ENCODE measurements at regions not wholly inside any gene's neighbourhood (a gene's known extent, or its start where the extent isn't known, plus 50 kb on each side); places are given as distances from the start of the nearest gene placed in this dataset.

GRCh38 chr9:84163052-84163650, 177.4 kb downstream of the SLC28A3 start:
- DNase-seq (ENCODE audit: low read depth, low spot score) (no peak), FAIRE-seq (no peak)
- Histone ChIP-seq H2AFZ (ENCODE audit: low read depth, low read length) (no peak overlapping the region), H3K4me3 (replicated peaks in 1 of 3; ENCODE audit: insufficient read depth in 1 of 3, low read depth in 1 of 3, low read length in 3 of 3) (no peak overlapping the region), H3K9me3 (replicated peaks; ENCODE audit: control insufficient read depth, insufficient read depth, low read length) (no peaks in the 10 kb centered on the region), H3K9me1 (replicated peaks; ENCODE audit: control insufficient read depth, extremely low read depth, insufficient read depth, low read length) (no peaks in the 10 kb centered on the region), H3K9ac (replicated peaks; ENCODE audit: extremely low read depth, insufficient read depth, low read length) (no peak overlapping the region), H3K27me3 (ENCODE audit: control insufficient read depth in 2 of 2, insufficient read depth in 2 of 2, low read length in 2 of 2) (no peaks in the 10 kb centered on the region), H4K20me1 (replicated peaks; ENCODE audit: control insufficient read depth, extremely low read depth, insufficient read depth, low read length) (no peaks in the 10 kb centered on the region), H3K4me2 (ENCODE audit: insufficient read depth, low read length) (no peak overlapping the region), H3K79me2 (ENCODE audit: control insufficient read depth, insufficient read depth, low read length) (no peaks in the 10 kb centered on the region), H3K36me3 (ENCODE audit: control insufficient read depth in 2 of 2, extremely low read depth in 1 of 2, insufficient read depth in 2 of 2, low read length in 2 of 2) (no peaks in the 10 kb centered on the region), H3K4me1 (ENCODE audit: control insufficient read depth, extremely low read depth, insufficient read depth, low read length) (no peaks in the 10 kb centered on the region), H3K27ac (ENCODE audit: insufficient read depth, low read depth, low read length) (no peak overlapping the region)
- CTCF ChIA-PET = interaction anchor here (0.7 to 5.5 kb wide), 3 partner anchors 10 to 185 kb away, joined by 4 to 30 read pairs (median 4); no protein-coding TSS in a partner anchor
- POLR2A ChIA-PET = interaction anchor here (0.6 kb wide), 1 partner anchor 200 kb away, joined by 3 read pairs; no protein-coding TSS in a partner anchor
- dilution Hi-C loops (cut with MboI; ENCODE audit: extremely low pct_ligation_motif_present, low sequenced_read_pairs) (no loop called here), intact Hi-C loops (cut with micrococcal nuclease) (no loop called here)
- TF ChIP-seq MAX (IDR thresholded peaks at IDR 0.05; ENCODE audit: insufficient read depth, insufficient read length) = no peak
- TF ChIP-seq, protein P1, sequence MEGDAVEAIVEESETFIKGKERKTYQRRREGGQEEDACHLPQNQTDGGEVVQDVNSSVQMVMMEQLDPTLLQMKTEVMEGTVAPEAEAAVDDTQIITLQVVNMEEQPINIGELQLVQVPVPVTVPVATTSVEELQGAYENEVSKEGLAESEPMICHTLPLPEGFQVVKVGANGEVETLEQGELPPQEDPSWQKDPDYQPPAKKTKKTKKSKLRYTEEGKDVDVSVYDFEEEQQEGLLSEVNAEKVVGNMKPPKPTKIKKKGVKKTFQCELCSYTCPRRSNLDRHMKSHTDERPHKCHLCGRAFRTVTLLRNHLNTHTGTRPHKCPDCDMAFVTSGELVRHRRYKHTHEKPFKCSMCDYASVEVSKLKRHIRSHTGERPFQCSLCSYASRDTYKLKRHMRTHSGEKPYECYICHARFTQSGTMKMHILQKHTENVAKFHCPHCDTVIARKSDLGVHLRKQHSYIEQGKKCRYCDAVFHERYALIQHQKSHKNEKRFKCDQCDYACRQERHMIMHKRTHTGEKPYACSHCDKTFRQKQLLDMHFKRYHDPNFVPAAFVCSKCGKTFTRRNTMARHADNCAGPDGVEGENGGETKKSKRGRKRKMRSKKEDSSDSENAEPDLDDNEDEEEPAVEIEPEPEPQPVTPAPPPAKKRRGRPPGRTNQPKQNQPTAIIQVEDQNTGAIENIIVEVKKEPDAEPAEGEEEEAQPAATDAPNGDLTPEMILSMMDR (IDR thresholded peaks at IDR 0.05; ENCODE audit: extremely low read depth in 1 of 2, insufficient read depth in 1 of 2, low read depth in 1 of 2, low read length in 2 of 2) = no peak
- TF ChIP-seq POLR2AphosphoS5 (IDR thresholded peaks at IDR 0.05; ENCODE audit: insufficient read depth, low read depth, low read length) = no peak
- TF ChIP-seq GATA2 (IDR thresholded peaks at IDR 0.05; ENCODE audit: insufficient read depth, insufficient read length, low read depth, low read length) = no peak
- TF ChIP-seq EZH2 (IDR thresholded peaks at IDR 0.05; ENCODE audit: borderline replicate concordance, low read depth, low read length, severe bottlenecking) = no peak
- TF ChIP-seq JUN (IDR thresholded peaks at IDR 0.05; ENCODE audit: borderline replicate concordance, insufficient read depth, insufficient read length, low read depth) = no peak
- no peak for TF ChIP-seq MYC (IDR thresholded peaks at IDR 0.05; ENCODE audit: low read depth, low read length)
- BruUV-seq (replicated peaks) = no TSS peak

Measured in endothelial cell of umbilical vein (primary cell).